ENCODE measurements at regions not wholly inside any gene's neighbourhood (a gene's known extent, or its start where the extent isn't known, plus 50 kb on each side); places are given as distances from the start of the nearest gene placed in this dataset.

DNA sequence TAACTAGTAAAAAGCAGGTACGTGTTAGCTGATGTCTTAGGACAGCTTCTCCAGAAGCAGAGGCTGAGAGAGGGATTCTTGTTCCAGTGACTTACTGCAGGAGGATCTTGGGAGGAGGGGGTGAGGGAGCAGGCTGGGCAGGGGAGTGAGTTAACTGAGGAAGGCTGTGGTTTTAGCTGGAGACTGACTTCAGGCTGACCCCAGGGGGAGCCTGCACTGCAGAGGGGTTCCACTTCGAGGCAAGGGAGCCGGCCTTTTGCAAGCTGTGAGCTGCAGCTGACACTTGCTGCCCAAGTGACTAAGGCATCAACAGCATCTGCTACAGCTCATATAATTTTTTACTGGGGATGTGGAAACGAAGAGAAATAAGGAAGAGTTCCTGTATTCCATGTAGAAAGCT is 50.4 kb upstream of the SOD1 start:
- no peak overlapping the region for H3K4me3 Mint-ChIP-seq
- no peaks in the 10 kb centered on the region for H3K9me3 ChIP-seq (ENCODE audit: control insufficient read depth, low read length, poor library complexity, severe bottlenecking)
- peaks cover 3% of the 10 kb centered on the region for H3K36me3 Mint-ChIP-seq (ENCODE audit: low read depth)
- no peak for ATAC-seq
- peaks cover 20% of the 10 kb centered on the region for H3K27me3 Mint-ChIP-seq
- no peak overlapping the region for H3K27ac Mint-ChIP-seq
- H3K4me1 Mint-ChIP-seq = peaks cover 4% of the 10 kb centered on the region
- no peak for DNase-seq

DNA sequence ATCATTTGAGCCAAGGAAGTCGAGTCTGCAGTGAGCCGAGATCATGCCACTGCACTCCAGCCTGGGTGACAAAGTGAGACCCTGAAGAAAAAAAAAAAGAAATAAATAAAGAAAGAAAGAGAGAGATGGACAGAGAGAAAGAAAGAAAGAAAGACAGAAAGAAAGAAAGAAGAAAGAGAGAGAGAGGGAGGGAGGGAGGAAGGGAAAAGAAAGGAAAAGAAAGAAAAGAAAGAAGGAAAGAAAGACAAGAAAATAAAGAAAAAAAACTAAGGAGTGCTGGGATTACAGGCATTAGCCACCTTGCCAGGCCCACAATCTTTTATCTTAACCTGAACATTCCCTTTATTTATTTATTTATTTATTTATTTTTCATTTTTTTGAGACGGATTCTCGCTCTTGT is 51.7 kb upstream of the SOD1 start:
- DNase-seq (no peak), ATAC-seq (no peak)
- no peak overlapping the region for H3K27ac Mint-ChIP-seq
- peaks cover 3% of the 10 kb centered on the region for H3K36me3 Mint-ChIP-seq (ENCODE audit: low read depth)
- no peaks in the 10 kb centered on the region for H3K4me1 Mint-ChIP-seq
- H3K9me3 ChIP-seq (ENCODE audit: control insufficient read depth, low read length, poor library complexity, severe bottlenecking) = no peaks in the 10 kb centered on the region
- peaks cover 20% of the 10 kb centered on the region for H3K27me3 Mint-ChIP-seq
- H3K4me3 Mint-ChIP-seq = no peak overlapping the region

DNA sequence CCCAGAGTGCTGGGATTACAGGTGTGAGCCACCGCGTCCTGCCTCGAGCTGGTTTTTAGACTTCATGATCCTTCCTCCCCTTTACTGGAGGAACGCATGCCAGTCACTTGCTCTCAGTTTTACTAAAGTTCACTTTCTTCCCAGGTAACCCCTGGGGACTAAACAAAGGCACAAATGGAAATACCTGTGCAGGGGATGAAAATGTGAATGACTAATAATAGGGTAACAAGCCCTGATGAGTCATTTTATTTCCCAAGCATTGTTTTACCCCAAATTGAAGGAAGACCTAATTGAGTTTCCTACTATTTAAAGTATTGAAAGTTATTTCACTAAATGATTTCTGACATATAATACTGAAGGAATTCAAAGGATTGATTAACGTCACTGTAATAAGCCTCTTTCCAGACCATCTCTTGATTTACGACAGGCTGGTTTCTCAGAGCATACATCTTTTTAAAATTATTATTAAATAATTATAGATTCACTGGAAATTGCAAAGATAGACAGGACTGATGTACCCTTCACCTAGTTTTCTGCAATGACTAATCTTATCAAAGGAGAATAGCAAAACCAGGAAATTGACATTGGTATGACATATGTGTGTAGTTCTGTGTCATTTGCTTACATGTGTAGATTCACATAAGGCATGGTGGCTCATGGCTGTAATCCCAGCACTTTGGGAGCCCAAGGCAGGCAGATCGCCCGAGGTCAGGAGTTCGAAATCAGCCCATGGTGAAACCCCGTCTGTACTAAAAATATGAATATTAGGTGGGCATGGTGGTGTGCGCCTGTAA is 53.2 kb upstream of the SOD1 start:
- no peaks in the 10 kb centered on the region for H3K9me3 ChIP-seq (ENCODE audit: control insufficient read depth, low read length, poor library complexity, severe bottlenecking)
- DNase-seq (no peak), ATAC-seq (no peak)
- H3K4me1 Mint-ChIP-seq = no peaks in the 10 kb centered on the region
- no peak overlapping the region for H3K4me3 Mint-ChIP-seq
- H3K27ac Mint-ChIP-seq = no peak overlapping the region
- H3K36me3 Mint-ChIP-seq (ENCODE audit: low read depth) = peaks cover 3% of the 10 kb centered on the region
- H3K27me3 Mint-ChIP-seq = peaks cover 20% of the 10 kb centered on the region

DNA sequence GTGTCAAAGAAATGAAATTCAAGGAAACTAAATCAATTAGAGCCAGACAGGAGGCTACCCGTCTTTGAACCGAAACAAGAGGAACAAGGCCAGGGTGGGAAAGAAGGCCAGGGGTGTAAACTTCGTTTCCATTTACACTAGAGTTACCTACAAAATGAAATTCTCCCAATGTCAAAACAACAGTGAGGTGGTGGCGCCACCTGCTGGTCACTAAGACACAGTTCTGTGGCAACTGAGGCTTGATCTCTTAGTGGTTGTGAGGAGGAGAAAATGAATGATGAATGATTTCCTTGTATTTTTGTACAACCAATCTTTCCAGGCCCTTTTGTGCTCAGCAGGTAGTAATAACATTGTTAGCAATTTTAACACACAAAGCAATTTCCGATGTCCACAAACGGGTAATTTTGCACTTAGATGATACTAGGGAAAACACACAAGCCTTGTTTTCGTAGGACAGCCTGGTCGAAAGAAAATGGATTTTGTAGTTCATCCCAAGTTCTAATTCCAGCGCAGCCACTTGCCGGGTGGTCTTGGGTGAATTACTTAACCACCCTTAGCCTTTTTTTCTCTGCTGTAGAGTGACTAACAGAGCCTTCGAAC is 54.8 kb upstream of the SOD1 start:
- Mint-ChIP-seq H3K4me1 (no peaks in the 10 kb centered on the region), H3K27ac (no peak overlapping the region), H3K27me3 (peaks cover 6% of the 10 kb centered on the region), H3K36me3 (ENCODE audit: low read depth) (peaks cover 3% of the 10 kb centered on the region), H3K4me3 (no peak overlapping the region)
- DNase-seq = peak; percentile 45 to 56 (median 51)
- H3K9me3 ChIP-seq (ENCODE audit: control insufficient read depth, low read length, poor library complexity, severe bottlenecking) = no peaks in the 10 kb centered on the region
- ATAC-seq = peak; percentile 77

DNA sequence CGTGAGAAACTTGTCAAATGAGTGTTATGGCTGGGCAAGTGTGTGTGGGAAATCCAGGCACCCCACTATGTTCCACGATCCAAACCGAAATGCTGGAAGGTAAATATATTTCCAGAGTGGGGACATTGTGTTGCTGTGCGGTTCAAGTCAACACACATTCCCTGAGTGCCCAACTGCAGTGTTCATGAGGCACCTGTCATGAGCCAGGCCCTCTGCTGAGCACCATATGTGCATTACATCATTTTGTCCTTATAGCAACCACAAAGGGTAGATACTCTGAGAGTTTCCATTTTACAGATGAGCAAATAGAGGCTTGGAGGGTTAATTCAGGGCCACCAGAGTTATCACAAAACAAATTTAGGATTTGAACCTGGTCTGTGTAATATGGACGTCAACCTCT is 59.9 kb upstream of the SOD1 start:
- H3K27me3 Mint-ChIP-seq = no peaks in the 10 kb centered on the region
- H3K9me3 ChIP-seq (ENCODE audit: control insufficient read depth, low read length, poor library complexity, severe bottlenecking) = no peaks in the 10 kb centered on the region
- no peak overlapping the region for H3K4me3 Mint-ChIP-seq
- no peaks in the 10 kb centered on the region for H3K36me3 Mint-ChIP-seq (ENCODE audit: low read depth)
- ATAC-seq (no peak), DNase-seq (no peak)
- H3K27ac Mint-ChIP-seq = no peak overlapping the region
- H3K4me1 Mint-ChIP-seq = peaks cover 2% of the 10 kb centered on the region

DNA sequence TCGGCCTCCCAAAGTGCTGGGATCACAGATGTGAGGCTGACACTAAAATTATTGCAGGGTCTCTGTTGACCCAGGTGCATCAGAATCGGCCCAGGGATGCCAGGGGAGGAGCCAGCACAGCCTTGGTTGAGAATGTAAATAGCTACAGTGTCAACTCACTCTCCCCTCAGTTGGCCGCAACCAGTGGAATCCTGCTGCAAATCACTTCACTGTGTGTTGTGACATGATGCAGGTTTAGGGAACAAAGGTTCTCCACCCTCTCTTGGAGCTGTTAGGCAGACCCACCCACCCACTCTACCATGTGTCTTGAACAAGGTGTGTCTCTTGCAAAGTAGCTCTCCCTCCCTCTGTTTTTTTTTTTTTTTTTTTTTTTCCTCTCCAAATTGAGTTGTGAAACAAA is 60.5 kb upstream of the SOD1 start:
- no peaks in the 10 kb centered on the region for H3K9me3 ChIP-seq (ENCODE audit: control insufficient read depth, low read length, poor library complexity, severe bottlenecking)
- ATAC-seq (no peak), DNase-seq (no peak)
- peaks cover 2% of the 10 kb centered on the region for H3K4me1 Mint-ChIP-seq
- no peak overlapping the region for H3K27ac Mint-ChIP-seq
- no peak overlapping the region for H3K4me3 Mint-ChIP-seq
- H3K36me3 Mint-ChIP-seq (ENCODE audit: low read depth) = no peaks in the 10 kb centered on the region
- no peaks in the 10 kb centered on the region for H3K27me3 Mint-ChIP-seq

DNA sequence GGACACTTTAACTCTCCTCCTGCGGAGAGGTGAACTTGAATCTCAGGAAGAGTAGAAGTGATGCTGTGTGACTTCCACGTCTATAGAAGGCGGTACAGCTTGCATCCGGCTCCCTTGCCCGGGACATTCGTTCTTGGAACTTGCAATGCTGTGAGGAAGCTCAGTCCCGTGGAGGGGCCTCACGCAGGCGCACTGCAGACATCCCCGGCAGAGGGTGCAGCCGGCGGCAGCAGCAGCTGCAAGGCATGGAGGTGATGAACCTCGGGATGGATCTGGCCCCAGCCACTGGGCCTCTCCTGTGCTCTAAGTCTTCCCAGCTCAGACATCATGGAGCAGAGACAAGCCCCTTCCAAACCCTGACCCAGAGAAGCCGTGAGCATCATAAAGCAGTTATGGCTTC is 61.8 kb upstream of the SOD1 start:
- Mint-ChIP-seq H3K36me3 (ENCODE audit: low read depth) (no peaks in the 10 kb centered on the region), H3K4me1 (peaks cover 2% of the 10 kb centered on the region), H3K27ac (no peak overlapping the region), H3K27me3 (no peaks in the 10 kb centered on the region), H3K4me3 (no peak overlapping the region)
- no peak for DNase-seq
- H3K9me3 ChIP-seq (ENCODE audit: control insufficient read depth, low read length, poor library complexity, severe bottlenecking) = no peaks in the 10 kb centered on the region
- no peak for ATAC-seq

DNA sequence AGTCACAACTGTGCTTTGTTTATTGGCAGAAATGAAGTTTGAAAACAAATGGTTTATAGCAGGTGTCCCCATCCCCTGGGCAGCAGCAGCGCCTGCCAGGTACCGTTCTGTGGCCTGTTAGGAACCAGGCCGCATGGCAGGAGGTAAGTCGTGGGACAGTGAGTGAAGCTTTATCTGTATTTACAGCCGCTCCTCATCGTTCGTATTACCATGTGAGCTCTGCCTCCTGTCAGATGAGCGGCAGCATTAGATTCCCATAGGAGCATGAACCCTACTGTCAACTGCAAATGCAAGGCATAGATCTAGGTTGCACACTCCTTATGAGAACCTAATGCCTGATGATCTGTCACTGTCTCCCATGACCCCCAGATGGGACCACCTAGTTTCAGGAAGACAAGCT is 63.4 kb upstream of the SOD1 start:
- Mint-ChIP-seq H3K27me3 (no peaks in the 10 kb centered on the region), H3K4me3 (no peak overlapping the region), H3K4me1 (peaks cover 2% of the 10 kb centered on the region), H3K27ac (no peak overlapping the region), H3K36me3 (ENCODE audit: low read depth) (no peaks in the 10 kb centered on the region)
- no peaks in the 10 kb centered on the region for H3K9me3 ChIP-seq (ENCODE audit: control insufficient read depth, low read length, poor library complexity, severe bottlenecking)
- DNase-seq (no peak), ATAC-seq (no peak)

DNA sequence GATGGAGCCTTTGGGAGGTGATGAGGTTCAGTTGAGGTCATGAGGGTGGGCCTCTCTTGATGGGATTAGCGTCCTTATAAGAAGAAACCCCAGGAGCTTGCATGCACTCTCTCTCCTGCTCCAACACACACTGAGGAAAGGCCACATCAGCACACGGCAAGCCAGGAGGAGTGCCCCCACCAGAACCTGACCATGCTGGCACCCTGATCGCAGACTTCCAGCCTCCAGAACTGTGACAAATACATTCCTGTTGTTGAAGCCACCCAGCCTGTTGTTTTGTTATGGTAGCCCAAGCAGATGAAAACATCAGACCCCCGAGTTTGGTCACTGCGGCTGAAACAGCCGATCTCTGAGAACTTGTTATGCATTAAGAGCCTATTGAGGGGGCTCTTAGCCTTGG is 64.8 kb upstream of the SOD1 start:
- ATAC-seq (no peak), DNase-seq (no peak)
- H3K4me1 Mint-ChIP-seq = peaks cover 2% of the 10 kb centered on the region
- H3K9me3 ChIP-seq (ENCODE audit: control insufficient read depth, low read length, poor library complexity, severe bottlenecking) = no peaks in the 10 kb centered on the region
- no peaks in the 10 kb centered on the region for H3K36me3 Mint-ChIP-seq (ENCODE audit: low read depth)
- no peak overlapping the region for H3K27ac Mint-ChIP-seq
- H3K4me3 Mint-ChIP-seq = no peak overlapping the region
- no peaks in the 10 kb centered on the region for H3K27me3 Mint-ChIP-seq

DNA sequence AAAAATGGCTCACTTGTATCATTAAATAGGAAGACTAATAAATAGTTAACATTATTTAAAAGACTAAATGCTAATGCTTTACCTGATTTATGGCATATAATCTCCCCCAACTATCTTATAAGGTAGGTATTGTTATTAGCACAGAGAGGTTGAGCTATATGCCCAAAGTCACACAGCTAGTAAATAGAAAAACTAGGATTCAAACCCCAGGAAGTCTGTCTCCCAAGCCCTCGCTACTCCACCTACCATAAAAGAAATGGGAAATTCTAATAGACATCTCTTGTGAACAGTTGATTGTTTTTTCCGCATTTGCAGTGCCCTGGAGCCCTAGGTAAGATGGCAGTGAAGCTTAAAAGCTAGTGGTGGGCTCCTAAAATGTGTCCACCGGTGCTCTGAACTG is 65.2 kb upstream of the SOD1 start:
- no peaks in the 10 kb centered on the region for H3K36me3 Mint-ChIP-seq (ENCODE audit: low read depth)
- no peak overlapping the region for H3K27ac Mint-ChIP-seq
- no peak overlapping the region for H3K4me3 Mint-ChIP-seq
- no peak for DNase-seq
- H3K9me3 ChIP-seq (ENCODE audit: control insufficient read depth, low read length, poor library complexity, severe bottlenecking) = no peaks in the 10 kb centered on the region
- no peak for ATAC-seq
- peaks cover 2% of the 10 kb centered on the region for H3K4me1 Mint-ChIP-seq
- no peaks in the 10 kb centered on the region for H3K27me3 Mint-ChIP-seq

DNA sequence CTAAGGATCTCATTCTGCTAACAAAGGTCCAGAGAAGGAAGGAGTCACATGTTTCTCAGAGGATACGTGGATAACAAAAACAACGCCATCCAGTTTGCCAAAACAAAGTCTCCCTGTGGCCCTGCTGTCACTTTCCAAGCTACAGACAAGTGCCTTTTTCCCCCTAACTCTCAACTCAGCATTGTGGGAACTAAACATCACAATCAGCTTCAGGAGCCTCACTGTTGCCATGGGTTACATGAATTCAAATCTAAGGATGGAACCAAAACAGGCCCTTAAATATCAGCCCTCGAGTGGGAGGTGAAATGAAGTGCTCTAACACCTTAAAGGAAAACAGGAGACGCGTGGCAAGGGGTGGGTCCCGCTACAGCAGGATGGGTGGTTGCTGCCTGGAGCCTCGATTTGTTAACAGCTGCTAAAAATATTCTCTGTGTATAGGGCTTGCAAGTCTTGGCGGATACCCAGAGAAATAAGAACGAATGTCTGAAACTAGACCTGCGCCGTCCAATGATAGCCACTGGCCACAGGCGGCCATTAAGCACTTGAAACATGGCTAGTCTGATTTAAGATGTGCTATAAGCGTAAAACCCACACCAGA is 66.4 kb upstream of the SOD1 start:
- DNase-seq (no peak), ATAC-seq (no peak)
- no peaks in the 10 kb centered on the region for H3K27me3 Mint-ChIP-seq
- no peak overlapping the region for H3K4me3 Mint-ChIP-seq
- no peak overlapping the region for H3K27ac Mint-ChIP-seq
- no peaks in the 10 kb centered on the region for H3K36me3 Mint-ChIP-seq (ENCODE audit: low read depth)
- no peaks in the 10 kb centered on the region for H3K9me3 ChIP-seq (ENCODE audit: control insufficient read depth, low read length, poor library complexity, severe bottlenecking)
- peaks cover 2% of the 10 kb centered on the region for H3K4me1 Mint-ChIP-seq

DNA sequence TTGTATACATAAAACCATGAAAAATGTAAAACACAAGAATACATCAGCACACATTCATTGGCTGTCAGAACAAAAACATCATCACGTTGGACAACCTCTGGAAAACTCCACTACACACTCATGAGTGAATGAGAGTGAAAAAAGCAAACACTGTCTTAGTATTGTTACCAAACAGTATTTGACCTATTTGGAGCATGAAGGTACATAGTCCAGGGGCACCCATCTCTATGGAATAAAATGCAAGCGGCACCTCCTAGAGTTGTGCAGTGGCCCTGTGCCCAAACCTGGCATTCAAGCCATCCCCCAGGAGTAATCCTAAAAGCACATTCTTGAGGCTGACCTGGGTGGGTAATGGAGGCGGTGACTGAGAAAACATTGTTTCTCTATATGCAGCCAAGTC is 67.0 kb upstream of the SOD1 start:
- no peaks in the 10 kb centered on the region for H3K9me3 ChIP-seq (ENCODE audit: control insufficient read depth, low read length, poor library complexity, severe bottlenecking)
- no peak overlapping the region for H3K4me3 Mint-ChIP-seq
- DNase-seq = no peak
- no peak overlapping the region for H3K27ac Mint-ChIP-seq
- ATAC-seq = no peak
- H3K4me1 Mint-ChIP-seq = peaks cover 2% of the 10 kb centered on the region
- no peaks in the 10 kb centered on the region for H3K27me3 Mint-ChIP-seq
- H3K36me3 Mint-ChIP-seq (ENCODE audit: low read depth) = no peaks in the 10 kb centered on the region

DNA sequence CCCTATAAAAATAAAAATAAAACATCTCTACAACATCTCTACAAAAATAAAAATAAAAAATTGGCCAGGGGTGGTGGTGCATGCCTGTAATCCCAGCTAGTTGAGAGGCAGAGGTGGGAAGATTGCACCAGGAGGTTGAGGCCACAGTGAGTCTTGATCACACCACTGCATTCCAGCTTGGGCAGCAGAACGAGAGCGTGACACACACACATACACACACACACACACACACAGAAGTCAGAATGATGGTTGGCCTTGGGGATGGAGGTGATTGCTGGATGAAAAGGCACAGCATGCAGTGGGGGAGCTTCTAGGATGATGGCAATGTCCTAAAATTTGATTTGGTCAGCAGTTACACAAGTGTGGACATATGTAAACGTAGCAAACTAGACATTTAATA is 69.7 kb upstream of the SOD1 start:
- Mint-ChIP-seq H3K4me1 (no peaks in the 10 kb centered on the region), H3K4me3 (no peak overlapping the region), H3K27ac (no peak overlapping the region), H3K27me3 (no peaks in the 10 kb centered on the region), H3K36me3 (ENCODE audit: low read depth) (no peaks in the 10 kb centered on the region)
- ATAC-seq (no peak), DNase-seq (no peak)
- H3K9me3 ChIP-seq (ENCODE audit: control insufficient read depth, low read length, poor library complexity, severe bottlenecking) = no peaks in the 10 kb centered on the region

DNA sequence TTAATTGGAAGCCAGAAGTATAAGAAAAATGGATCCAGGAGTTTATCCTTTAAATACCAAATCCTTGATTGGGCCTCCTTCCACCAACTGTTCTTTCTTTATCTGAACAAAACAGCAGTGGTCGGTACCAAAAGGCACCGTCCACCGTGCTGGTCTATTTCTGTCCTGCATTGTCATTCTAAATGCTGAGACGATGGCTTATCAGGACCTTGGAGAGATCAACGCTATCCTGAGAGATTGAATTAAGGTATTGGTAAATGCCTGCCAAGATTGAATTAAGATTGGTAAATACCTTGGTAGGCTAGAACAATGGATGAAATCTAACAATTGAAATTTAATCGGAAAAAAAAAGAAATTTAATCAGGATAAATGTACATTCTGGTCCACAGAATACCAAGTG is 73.4 kb upstream of the SOD1 start:
- DNase-seq = no peak
- no peaks in the 10 kb centered on the region for H3K9me3 ChIP-seq (ENCODE audit: control insufficient read depth, low read length, poor library complexity, severe bottlenecking)
- Mint-ChIP-seq H3K4me3 (no peak overlapping the region), H3K27ac (no peak overlapping the region), H3K27me3 (no peaks in the 10 kb centered on the region), H3K4me1 (peaks cover 2% of the 10 kb centered on the region), H3K36me3 (ENCODE audit: low read depth) (no peaks in the 10 kb centered on the region)
- ATAC-seq = no peak

Measured in T-helper 17 cell (primary cell).